ENCODE measurements at regions not wholly inside any gene's neighbourhood (a gene's known extent, or its start where the extent isn't known, plus 50 kb on each side); places are given as distances from the start of the nearest gene placed in this dataset.

DNA sequence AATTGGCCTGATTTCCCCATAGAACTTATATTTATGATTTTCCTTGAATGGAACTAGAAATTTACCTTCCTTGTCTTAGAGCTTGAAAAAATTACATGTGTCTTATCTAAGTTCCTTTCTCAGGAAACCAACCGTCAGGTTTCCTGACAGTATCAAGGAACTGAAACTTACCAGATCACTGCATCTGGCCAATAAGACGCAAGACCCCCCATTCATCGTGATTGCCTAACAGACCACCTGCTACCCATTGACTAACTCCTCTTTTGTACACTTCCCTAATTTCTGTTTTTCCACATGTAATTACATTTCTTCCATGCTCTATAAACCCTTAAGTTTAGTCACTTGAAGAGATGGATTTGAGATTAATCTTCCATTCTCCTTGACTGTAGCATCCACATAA, 517.2 kb upstream of the CBLB start:
- no peaks in the 10 kb centered on the region for H3K27me3 ChIP-seq (ENCODE audit: control insufficient read depth in 1 of 2, insufficient read depth in 2 of 2, low read length in 1 of 2)
- WGBS, 2 donors, result 79 to 84% methylated on average over 3 of the region's 3 CpGs
- no peak overlapping the region for H3K4me3 ChIP-seq (ENCODE audit: low read length in 2 of 2)
- no peak overlapping the region for H3K27ac ChIP-seq (ENCODE audit: low read depth in 1 of 2, low read length in 2 of 2)
- no peaks in the 10 kb centered on the region for H3K9me3 ChIP-seq (ENCODE audit: control insufficient read depth, low read length)
- H3K36me3 ChIP-seq (ENCODE audit: control insufficient read depth in 1 of 2, insufficient read depth in 2 of 2, low read length in 1 of 2), result no peaks in the 10 kb centered on the region
- ATAC-seq (ENCODE audit: low FRiP score), result no peak
- no peak for DNase-seq
- H3K4me1 ChIP-seq (ENCODE audit: control insufficient read depth in 1 of 2, insufficient read depth in 2 of 2, low read length in 2 of 2), result no peaks in the 10 kb centered on the region
- intact Hi-C loops (cut with DNase I), result no loop called here

DNA sequence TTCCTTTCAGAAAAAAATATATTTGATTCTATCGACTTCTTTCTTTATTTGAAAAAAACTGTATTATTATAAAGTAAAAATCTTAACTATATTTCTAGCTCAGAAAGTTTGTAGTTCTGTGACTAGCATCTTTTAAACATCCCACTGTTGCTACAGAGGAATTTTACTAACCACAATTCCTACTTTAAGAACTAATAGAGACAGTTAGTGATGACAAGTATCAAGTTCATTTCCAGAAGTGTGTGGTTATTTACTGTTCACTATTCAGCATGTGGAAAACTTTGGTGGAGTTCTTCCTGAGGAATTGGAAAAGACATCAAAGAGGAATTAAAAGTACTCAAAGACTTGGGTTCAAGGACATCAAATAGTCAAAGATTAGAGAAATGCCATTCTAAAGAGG, 524.1 kb upstream of the CBLB start:
- intact Hi-C loops (cut with DNase I), result no loop called here

DNA sequence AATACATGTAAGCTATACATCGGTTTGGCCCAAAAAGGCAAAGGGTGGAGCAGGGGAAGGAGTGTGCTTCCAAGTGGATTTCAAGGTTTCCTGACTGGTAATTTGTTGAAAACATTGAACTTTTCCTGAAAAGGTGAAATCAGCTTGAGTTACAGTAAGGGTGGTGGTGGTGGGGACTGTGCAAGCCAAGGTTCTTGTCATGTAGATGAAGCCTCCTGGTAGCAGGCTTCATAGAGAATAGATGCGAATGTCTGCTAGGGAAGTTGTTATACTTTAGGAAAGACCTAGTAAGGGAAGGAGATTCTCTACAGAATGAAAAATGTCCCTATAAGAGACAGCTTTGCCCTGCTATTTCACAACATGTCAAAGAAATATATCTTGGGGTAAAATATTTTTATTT, 528.2 kb upstream of the CBLB start:
- WGBS, 2 donors, result 95 to 96% methylated on average over 2 of the region's 2 CpGs
- H3K9me3 ChIP-seq (ENCODE audit: control insufficient read depth, low read length), result no peaks in the 10 kb centered on the region
- intact Hi-C loops (cut with DNase I), result no loop called here

More for the DNA sequence above, 524.1 kb upstream of the CBLB start:
- DNase-seq (no peak), ATAC-seq (ENCODE audit: low FRiP score) (no peak)
- H3K27me3 ChIP-seq (ENCODE audit: control insufficient read depth in 1 of 2, insufficient read depth in 2 of 2, low read length in 1 of 2), result no peaks in the 10 kb centered on the region
- no peak overlapping the region for H3K4me3 ChIP-seq (ENCODE audit: low read length in 2 of 2)
- H3K27ac ChIP-seq (ENCODE audit: low read depth in 1 of 2, low read length in 2 of 2), result no peak overlapping the region
- 91 to 93% methylated on average over 1 of the region's 1 CpG for WGBS, 2 donors
- H3K4me1 ChIP-seq (ENCODE audit: control insufficient read depth in 1 of 2, insufficient read depth in 2 of 2, low read length in 2 of 2), result no peaks in the 10 kb centered on the region
- H3K9me3 ChIP-seq (ENCODE audit: control insufficient read depth, low read length), result no peaks in the 10 kb centered on the region
- no peaks in the 10 kb centered on the region for H3K36me3 ChIP-seq (ENCODE audit: control insufficient read depth in 1 of 2, insufficient read depth in 2 of 2, low read length in 1 of 2)

DNA sequence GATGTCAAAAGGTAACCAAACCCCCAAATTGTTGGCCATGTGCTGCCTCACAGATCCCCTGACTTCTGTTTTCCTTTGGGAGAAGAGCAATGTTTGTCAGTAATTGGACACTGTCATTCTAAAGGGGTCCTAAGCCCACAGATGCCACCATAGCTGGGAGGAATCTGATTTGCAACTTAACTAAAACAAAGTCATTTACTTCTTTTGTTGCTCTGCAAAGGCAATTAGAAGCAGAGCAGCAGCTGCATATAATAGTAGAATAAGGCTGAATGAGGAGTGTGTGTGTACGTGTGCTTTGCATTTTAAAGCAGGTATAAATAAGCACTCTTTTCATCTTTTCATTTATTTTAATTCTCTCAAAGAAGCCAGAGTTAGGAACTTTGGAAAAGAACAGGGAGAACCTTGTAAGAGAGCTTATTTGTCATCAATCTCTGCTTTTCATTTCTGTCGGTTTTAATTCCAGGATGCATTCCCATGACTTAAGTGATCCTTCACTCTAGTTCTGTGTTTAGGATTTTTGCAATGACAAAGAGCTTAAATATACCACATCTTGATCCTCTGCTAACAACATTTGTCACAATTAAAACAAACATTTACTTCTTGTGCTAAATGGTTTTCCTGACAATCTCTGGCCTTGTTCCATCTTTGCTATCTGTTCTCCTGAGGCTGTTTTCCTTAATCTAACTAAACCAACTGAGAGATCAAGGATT, 530.2 kb upstream of the CBLB start:
- WGBS, 2 donors, result 67 to 70% methylated on average over 2 of the region's 2 CpGs

More for the DNA sequence above, 528.2 kb upstream of the CBLB start:
- no peaks in the 10 kb centered on the region for H3K36me3 ChIP-seq (ENCODE audit: control insufficient read depth in 1 of 2, insufficient read depth in 2 of 2, low read length in 1 of 2)
- ATAC-seq (ENCODE audit: low FRiP score), result no peak
- H3K27me3 ChIP-seq (ENCODE audit: control insufficient read depth in 1 of 2, insufficient read depth in 2 of 2, low read length in 1 of 2), result no peaks in the 10 kb centered on the region
- no peaks in the 10 kb centered on the region for H3K4me1 ChIP-seq (ENCODE audit: control insufficient read depth in 1 of 2, insufficient read depth in 2 of 2, low read length in 2 of 2)
- DNase-seq, result no peak
- no peak overlapping the region for H3K27ac ChIP-seq (ENCODE audit: low read depth in 1 of 2, low read length in 2 of 2)
- H3K4me3 ChIP-seq (ENCODE audit: low read length in 2 of 2), result no peak overlapping the region

DNA sequence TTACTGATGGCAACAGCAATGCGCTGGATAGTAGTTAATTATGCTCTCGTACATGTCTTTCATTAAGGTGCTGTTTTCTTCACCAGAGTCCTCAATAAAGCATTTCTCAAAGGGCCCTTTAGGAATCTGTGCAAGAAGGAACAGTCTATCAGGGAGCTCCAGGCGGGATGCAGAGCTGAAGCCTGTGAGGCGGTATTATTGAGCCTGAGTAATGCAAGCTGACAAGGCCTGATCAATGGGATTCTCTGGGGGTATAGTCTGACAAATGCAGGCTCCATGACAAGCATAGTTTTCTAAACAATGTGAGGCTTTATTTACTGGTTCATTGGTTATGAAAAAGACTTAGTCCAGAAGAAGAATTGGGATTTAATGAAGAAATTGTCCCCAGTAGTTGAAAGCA, 530.9 kb upstream of the CBLB start:
- Histone ChIP-seq H3K4me1 (ENCODE audit: control insufficient read depth in 1 of 2, insufficient read depth in 2 of 2, low read length in 2 of 2) (no peaks in the 10 kb centered on the region), H3K27me3 (ENCODE audit: control insufficient read depth in 1 of 2, insufficient read depth in 2 of 2, low read length in 1 of 2) (no peaks in the 10 kb centered on the region), H3K4me3 (ENCODE audit: low read length in 2 of 2) (no peak overlapping the region), H3K9me3 (ENCODE audit: control insufficient read depth, low read length) (no peaks in the 10 kb centered on the region), H3K36me3 (ENCODE audit: control insufficient read depth in 1 of 2, insufficient read depth in 2 of 2, low read length in 1 of 2) (no peaks in the 10 kb centered on the region), H3K27ac (ENCODE audit: low read depth in 1 of 2, low read length in 2 of 2) (no peak overlapping the region)
- no peak for DNase-seq
- intact Hi-C loops (cut with DNase I), result no loop called here
- no peak for ATAC-seq (ENCODE audit: low FRiP score)
- WGBS, 2 donors, result 97 to 98% methylated on average over 4 of the region's 4 CpGs

More for the DNA sequence above, 530.2 kb upstream of the CBLB start:
- DNase-seq (no peak), ATAC-seq (ENCODE audit: low FRiP score) (no peak)
- no peaks in the 10 kb centered on the region for H3K27me3 ChIP-seq (ENCODE audit: control insufficient read depth in 1 of 2, insufficient read depth in 2 of 2, low read length in 1 of 2)
- no peak overlapping the region for H3K27ac ChIP-seq (ENCODE audit: low read depth in 1 of 2, low read length in 2 of 2)
- intact Hi-C loops (cut with DNase I), result no loop called here
- no peaks in the 10 kb centered on the region for H3K36me3 ChIP-seq (ENCODE audit: control insufficient read depth in 1 of 2, insufficient read depth in 2 of 2, low read length in 1 of 2)
- no peaks in the 10 kb centered on the region for H3K9me3 ChIP-seq (ENCODE audit: control insufficient read depth, low read length)
- H3K4me3 ChIP-seq (ENCODE audit: low read length in 2 of 2), result no peak overlapping the region
- H3K4me1 ChIP-seq (ENCODE audit: control insufficient read depth in 1 of 2, insufficient read depth in 2 of 2, low read length in 2 of 2), result no peaks in the 10 kb centered on the region

DNA sequence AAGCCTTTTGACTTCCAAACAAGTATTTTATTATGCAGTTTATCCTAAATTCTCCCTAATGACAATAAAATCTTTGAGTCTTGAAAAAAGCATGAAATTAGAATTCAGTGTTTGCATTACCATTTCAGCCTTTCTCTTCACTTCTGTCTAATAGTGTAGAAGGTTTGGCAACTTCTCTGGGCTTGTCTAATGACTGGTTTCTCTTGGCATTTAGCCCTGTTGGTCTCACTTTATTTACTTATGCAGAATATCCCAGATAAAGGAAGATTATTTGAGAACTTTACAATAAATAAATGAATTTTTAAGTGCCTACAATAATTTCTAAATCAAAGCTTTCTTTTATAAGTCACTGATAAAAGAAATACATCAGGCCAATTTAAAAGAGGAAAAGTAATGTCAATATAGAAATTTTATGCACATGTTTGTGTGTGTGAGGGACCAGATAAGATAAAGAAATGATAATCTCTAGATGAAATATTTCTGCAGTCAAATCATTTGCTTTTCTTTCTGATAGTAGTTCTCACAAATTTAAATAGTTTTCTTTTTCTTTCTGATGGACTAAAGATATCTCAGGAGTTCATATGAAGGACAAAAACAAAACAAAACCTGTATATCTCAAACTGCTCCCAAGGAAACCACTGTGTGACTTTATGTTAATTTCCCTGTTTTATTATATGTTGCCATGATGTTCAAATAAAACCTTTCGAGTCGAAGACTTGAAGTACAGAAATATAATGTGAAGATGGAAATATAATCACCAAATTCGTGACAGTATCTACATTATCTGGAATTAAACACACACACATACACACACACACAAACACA, 533.1 kb upstream of the CBLB start:
- no peaks in the 10 kb centered on the region for H3K4me1 ChIP-seq (ENCODE audit: control insufficient read depth in 1 of 2, insufficient read depth in 2 of 2, low read length in 2 of 2)
- no peaks in the 10 kb centered on the region for H3K36me3 ChIP-seq (ENCODE audit: control insufficient read depth in 1 of 2, insufficient read depth in 2 of 2, low read length in 1 of 2)
- no peaks in the 10 kb centered on the region for H3K9me3 ChIP-seq (ENCODE audit: control insufficient read depth, low read length)
- no peaks in the 10 kb centered on the region for H3K27me3 ChIP-seq (ENCODE audit: control insufficient read depth in 1 of 2, insufficient read depth in 2 of 2, low read length in 1 of 2)
- ATAC-seq (ENCODE audit: low FRiP score), result no peak
- 16 to 19% methylated on average over 3 of the region's 3 CpGs for WGBS, 2 donors
- no peak for DNase-seq
- H3K27ac ChIP-seq (ENCODE audit: low read depth in 1 of 2, low read length in 2 of 2), result no peak overlapping the region
- intact Hi-C loops (cut with DNase I), result no loop called here
- no peak overlapping the region for H3K4me3 ChIP-seq (ENCODE audit: low read length in 2 of 2)

DNA sequence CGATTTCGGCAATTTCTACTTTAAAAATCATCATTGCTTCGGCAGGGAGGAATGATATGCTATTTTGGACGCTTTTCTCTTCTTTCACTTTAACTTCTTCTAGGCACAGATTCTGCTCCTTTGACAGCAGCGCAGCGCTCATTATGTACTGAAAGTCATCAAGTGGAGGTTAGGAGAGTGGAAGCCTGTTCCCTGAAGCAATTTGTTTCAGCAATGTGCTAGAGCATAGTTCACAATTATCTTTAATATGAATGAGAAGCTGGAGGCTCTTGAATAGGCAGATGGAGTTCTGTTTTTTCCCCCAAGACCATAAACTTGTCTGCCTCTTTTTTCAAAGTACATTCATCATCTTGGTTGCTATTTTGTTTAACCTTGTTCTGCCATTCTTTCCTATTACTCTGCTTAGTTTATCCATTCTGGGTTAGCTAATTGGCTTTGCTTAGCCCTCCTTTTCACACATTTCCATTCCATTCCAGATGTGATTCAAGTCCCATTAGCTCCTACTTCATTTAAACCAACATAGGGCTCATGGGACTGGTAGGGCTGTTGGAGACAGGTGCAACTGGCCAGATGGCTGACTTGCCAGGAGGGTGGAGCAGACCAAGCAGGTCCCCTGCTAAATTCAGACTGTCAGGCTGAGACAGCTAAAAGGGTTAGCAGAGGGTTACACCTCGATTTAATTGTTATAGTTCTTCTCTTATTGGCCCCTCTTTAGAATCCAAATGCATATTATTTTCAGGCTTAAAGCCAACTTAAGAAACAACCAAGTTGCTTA, 534.7 kb upstream of the CBLB start:
- H3K36me3 ChIP-seq (ENCODE audit: control insufficient read depth in 1 of 2, insufficient read depth in 2 of 2, low read length in 1 of 2), result no peaks in the 10 kb centered on the region
- H3K4me3 ChIP-seq (ENCODE audit: low read length in 2 of 2), result no peak overlapping the region
- H3K27me3 ChIP-seq (ENCODE audit: control insufficient read depth in 1 of 2, insufficient read depth in 2 of 2, low read length in 1 of 2), result no peaks in the 10 kb centered on the region
- no peaks in the 10 kb centered on the region for H3K9me3 ChIP-seq (ENCODE audit: control insufficient read depth, low read length)
- WGBS, 2 donors, result 87 to 93% methylated on average over 7 of the region's 7 CpGs
- ATAC-seq (ENCODE audit: low FRiP score), result no peak
- H3K4me1 ChIP-seq (ENCODE audit: control insufficient read depth in 1 of 2, insufficient read depth in 2 of 2, low read length in 2 of 2), result no peaks in the 10 kb centered on the region
- intact Hi-C loops (cut with DNase I), result no loop called here
- DNase-seq, result no peak
- no peak overlapping the region for H3K27ac ChIP-seq (ENCODE audit: low read depth in 1 of 2, low read length in 2 of 2)

DNA sequence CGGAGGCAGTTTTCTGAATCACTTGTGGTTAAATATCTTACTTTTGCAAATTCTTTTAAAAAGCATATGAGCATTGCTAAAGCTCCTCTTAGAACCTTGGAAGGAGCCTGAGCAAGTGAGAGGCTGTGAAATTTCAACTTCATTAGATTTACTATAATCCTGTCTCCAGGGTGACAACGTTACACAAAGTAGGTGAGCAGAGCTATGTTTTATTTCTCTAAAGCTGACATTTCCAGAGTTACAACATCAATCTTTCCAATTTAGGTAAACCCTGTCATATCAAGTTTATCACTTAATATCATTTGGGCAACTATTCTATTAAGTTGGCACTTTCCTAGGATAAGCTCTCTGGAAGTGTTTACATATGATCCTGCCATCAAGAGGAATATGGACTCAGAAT, 544.9 kb upstream of the CBLB start:
- ATAC-seq (ENCODE audit: low FRiP score) (no peak), DNase-seq (no peak)
- Histone ChIP-seq H3K27me3 (ENCODE audit: control insufficient read depth in 1 of 2, insufficient read depth in 2 of 2, low read length in 1 of 2) (no peaks in the 10 kb centered on the region), H3K4me1 (ENCODE audit: control insufficient read depth in 1 of 2, insufficient read depth in 2 of 2, low read length in 2 of 2) (no peaks in the 10 kb centered on the region), H3K9me3 (ENCODE audit: control insufficient read depth, low read length) (no peaks in the 10 kb centered on the region), H3K36me3 (ENCODE audit: control insufficient read depth in 1 of 2, insufficient read depth in 2 of 2, low read length in 1 of 2) (no peaks in the 10 kb centered on the region), H3K27ac (ENCODE audit: low read depth in 1 of 2, low read length in 2 of 2) (no peak overlapping the region), H3K4me3 (ENCODE audit: low read length in 2 of 2) (no peak overlapping the region)
- WGBS, 2 donors, result 83 to 86% methylated on average over 2 of the region's 2 CpGs
- intact Hi-C loops (cut with DNase I), result no loop called here

All from aorta (tissue), 5 donors.